ENCODE measurements at regions not wholly inside any gene's neighbourhood (a gene's known extent, or its start where the extent isn't known, plus 50 kb on each side); places are given as distances from the start of the nearest gene placed in this dataset.
A peak's percentile ranks its signal among the peaks of the same experiment; 100 is the strongest.

GRCh38 chr6:108757357-108757756, 90.9 kb upstream of the ARMC2 start:
- 86% methylated on average over 1 of the region's 1 CpG for WGBS (ENCODE audit: low lambda C conversion rate, missing lambda C conversion rate)
- no peaks in the 10 kb centered on the region for H3K79me2 ChIP-seq
- H3K27me3 ChIP-seq = no peaks in the 10 kb centered on the region
- H3K36me3 ChIP-seq (replicated peaks; ENCODE audit: insufficient read depth, low read depth) = no peaks in the 10 kb centered on the region
- no peak overlapping the region for H3K27ac ChIP-seq
- no peak overlapping the region for H3K4me2 ChIP-seq
- no peaks in the 10 kb centered on the region for H3K9me3 ChIP-seq (ENCODE audit: low read depth)
- peaks cover 18% of the 10 kb centered on the region for H3K4me1 ChIP-seq (ENCODE audit: insufficient read depth)
- no peak overlapping the region for H2AFZ ChIP-seq
- no peaks in the 10 kb centered on the region for H3K9me2 ChIP-seq (replicated peaks; ENCODE audit: insufficient read depth)
- no peaks in the 10 kb centered on the region for H4K20me1 ChIP-seq (ENCODE audit: insufficient read depth, poor library complexity, severe bottlenecking)
- no peak for TF ChIP-seq CTCF (IDR thresholded peaks at IDR 0.05; ENCODE audit: poor library complexity)
- no peak for TF ChIP-seq EZH2 (IDR thresholded peaks at IDR 0.05; ENCODE audit: borderline replicate concordance)
- TF ChIP-seq EZH2phosphoT487 (IDR thresholded peaks at IDR 0.05; ENCODE audit: low read depth, severe bottlenecking, unreplicated experiment) = no peak
- H3K4me3 ChIP-seq = no peak overlapping the region
- DNase-seq (ENCODE audit: low spot score) = no peak

GRCh38 chr6:108758884-108759283, 89.3 kb upstream of the ARMC2 start:
- no peaks in the 10 kb centered on the region for H3K9me3 ChIP-seq (ENCODE audit: low read depth)
- no peaks in the 10 kb centered on the region for H4K20me1 ChIP-seq (ENCODE audit: insufficient read depth, poor library complexity, severe bottlenecking)
- no peak for DNase-seq (ENCODE audit: low spot score)
- no peak overlapping the region for H3K4me2 ChIP-seq
- H3K36me3 ChIP-seq (replicated peaks; ENCODE audit: insufficient read depth, low read depth) = no peaks in the 10 kb centered on the region
- no peaks in the 10 kb centered on the region for H3K79me2 ChIP-seq
- H3K27ac ChIP-seq = no peak overlapping the region
- TF ChIP-seq EZH2 (IDR thresholded peaks at IDR 0.05; ENCODE audit: borderline replicate concordance) = no peak
- TF ChIP-seq EZH2phosphoT487 (IDR thresholded peaks at IDR 0.05; ENCODE audit: low read depth, severe bottlenecking, unreplicated experiment) = no peak
- TF ChIP-seq CTCF (IDR thresholded peaks at IDR 0.05; ENCODE audit: poor library complexity) = no peak
- H3K9me2 ChIP-seq (replicated peaks; ENCODE audit: insufficient read depth) = no peaks in the 10 kb centered on the region
- H2AFZ ChIP-seq = no peak overlapping the region
- H3K4me1 ChIP-seq (ENCODE audit: insufficient read depth) = peaks cover 8% of the 10 kb centered on the region
- 89% methylated on average over 5 of the region's 5 CpGs for WGBS (ENCODE audit: low lambda C conversion rate, missing lambda C conversion rate)
- no peaks in the 10 kb centered on the region for H3K27me3 ChIP-seq
- H3K4me3 ChIP-seq = no peak overlapping the region

- Histone ChIP-seq H3K4me3 (no peak overlapping the region), H3K4me1 (ENCODE audit: insufficient read depth) (peaks cover 8% of the 10 kb centered on the region), H3K79me2 (no peaks in the 10 kb centered on the region), H3K27me3 (no peaks in the 10 kb centered on the region), H3K36me3 (replicated peaks; ENCODE audit: insufficient read depth, low read depth) (no peaks in the 10 kb centered on the region), H2AFZ (no peak overlapping the region), H3K27ac (peak overlapping the region; percentile 52), H3K9me3 (ENCODE audit: low read depth) (no peaks in the 10 kb centered on the region), H3K4me2 (no peak overlapping the region), H3K9me2 (replicated peaks; ENCODE audit: insufficient read depth) (no peaks in the 10 kb centered on the region), H4K20me1 (ENCODE audit: insufficient read depth, poor library complexity, severe bottlenecking) (no peaks in the 10 kb centered on the region)
- peak; percentile 49 for DNase-seq (ENCODE audit: low spot score)
- TF ChIP-seq CTCF (IDR thresholded peaks at IDR 0.05; ENCODE audit: poor library complexity) (no peak), EZH2 (IDR thresholded peaks at IDR 0.05; ENCODE audit: borderline replicate concordance) (no peak), EZH2phosphoT487 (IDR thresholded peaks at IDR 0.05; ENCODE audit: low read depth, severe bottlenecking, unreplicated experiment) (no peak)
- 66% methylated on average over 9 of the region's 9 CpGs for WGBS (ENCODE audit: low lambda C conversion rate, missing lambda C conversion rate)
These were observed 87.8 kb upstream of the ARMC2 start for GRCh38 chr6:108760126-108761050.

Measured in hepatocyte (in vitro differentiated cells).